Omental fat pad (tissue), 3 donors: ENCODE measurements at regions not wholly inside any gene's neighbourhood (a gene's known extent, or its start where the extent isn't known, plus 50 kb on each side); places are given as distances from the start of the nearest gene placed in this dataset.

ENCODE experiments used
- ATAC-seq: fragments of 150-250 bp; one replicate; pipeline ENCODE4 v1.9.1; 2016; ENCODE audit warnings: mild to moderate bottlenecking, moderate library complexity; ENCODE audit not compliant: low FRiP score
- DNase-seq: peaks from one replicate; pipeline ENCODE4 v3.0.0-alpha.2; 2019; ENCODE audit warnings: low spot score
- CTCF ChIP-seq, 3 donors: fragments of 450-650 bp; IDR thresholded peaks; one replicate each; pipeline ENCODE4 v1.5.1; 2016 to 2017; ENCODE audit warnings: antibody characterized with exemption in 3 of 3, mild to moderate bottlenecking in 3 of 3, moderate library complexity in 2 of 3

- TF ChIP-seq CTCF (IDR thresholded peaks at IDR 0.05) = no peak
- ATAC-seq (no peak), DNase-seq (no peak)
Observed at GRCh38 chr10:36266923-36267322, 624.8 kb upstream of the FZD8 start.

- DNase-seq (no peak), ATAC-seq (no peak)
- no peak for TF ChIP-seq CTCF (IDR thresholded peaks at IDR 0.05)
Observed at GRCh38 chr10:36265741-36266140, 623.6 kb upstream of the FZD8 start.

- DNase-seq (no peak), ATAC-seq (no peak)
- no peak for TF ChIP-seq CTCF (IDR thresholded peaks at IDR 0.05)
Observed at GRCh38 chr10:36263871-36264270, 621.8 kb upstream of the FZD8 start.

GRCh38 chr10:36256948-36257356 lies 614.9 kb upstream of the FZD8 start:
- TF ChIP-seq CTCF (IDR thresholded peaks at IDR 0.05) = no peak
- ATAC-seq (peak; percentile 73), DNase-seq (no peak)

GRCh38 chr10:36256166-36256565 lies 614.1 kb upstream of the FZD8 start:
- DNase-seq (no peak), ATAC-seq (peak; percentile 53)
- no peak for TF ChIP-seq CTCF (IDR thresholded peaks at IDR 0.05)

GRCh38 chr10:36254199-36254598 lies 612.1 kb upstream of the FZD8 start:
- ATAC-seq = peak; percentile 36
- no peak for TF ChIP-seq CTCF (IDR thresholded peaks at IDR 0.05)
- DNase-seq = peak; percentile 72

GRCh38 chr10:36253731-36254130 lies 611.6 kb upstream of the FZD8 start:
- DNase-seq = no peak
- TF ChIP-seq CTCF (IDR thresholded peaks at IDR 0.05) = no peak
- ATAC-seq = no peak
